Tibial nerve (tissue), 4 donors: ENCODE measurements at regions not wholly inside any gene's neighbourhood (a gene's known extent, or its start where the extent isn't known, plus 50 kb on each side); places are given as distances from the start of the nearest gene placed in this dataset.

Experiments
- DNase-seq, 2 donors: peaks; one replicate each; pipeline ENCODE4 v3.0.0-alpha.2; 2019; ENCODE audit warnings: low spot score in 2 of 2
- H3K27ac ChIP-seq, 4 donors: fragments of 200-600 bp; sonication (generic) in 3 of 4; one replicate each; pipeline ENCODE4 v1.5.1; 2017 to 2019; ENCODE audit warnings: mild to moderate bottlenecking in 1 of 4
- H3K27me3 ChIP-seq, 2 donors: fragments of 200-600 bp; sonication (generic) in 1 of 2; one replicate each; pipeline versions ENCODE4 v1.5.1 to v1.6.0; 2017 to 2019
- H3K36me3 ChIP-seq, 3 donors: fragments of 200-600 bp; sonication (generic); one replicate each; pipeline ENCODE4 v1.5.1; 2018 to 2019
- H3K4me1 ChIP-seq, 4 donors: fragments of 200-600 bp; sonication (generic) in 3 of 4; one replicate each; pipeline ENCODE4 v1.5.1; 2017 to 2019
- H3K4me3 ChIP-seq, 4 donors: fragments of 200-600 bp; sonication (generic) in 3 of 4; one replicate each; pipeline ENCODE4 v1.5.1; 2017 to 2019; ENCODE audit warnings: mild to moderate bottlenecking in 1 of 4, moderate library complexity in 1 of 4
- H3K9me3 ChIP-seq, 4 donors: fragments of 200-600 bp; sonication (generic) in 3 of 4; one replicate each; pipeline ENCODE4 v1.5.1; 2017 to 2019
- CTCF ChIP-seq, 5 experiments: fragments of 200-600 bp in 3 of 5; fragments of 450-650 bp in 2 of 5; sonication (generic) in 3 of 5; IDR thresholded peaks; one replicate each; pipeline ENCODE4 v1.5.1; 2016 to 2019; ENCODE audit warnings: antibody characterized with exemption in 5 of 5, mild to moderate bottlenecking in 3 of 5, moderate library complexity in 2 of 5
- EP300 ChIP-seq, 2 donors: sonication (generic); formaldehyde crosslinking; IDR thresholded peaks; one replicate each; pipeline ENCODE4 v1.6.1; 2017; ENCODE audit warnings: antibody characterized with exemption in 2 of 2, mild to moderate bottlenecking in 1 of 2
- POLR2A ChIP-seq, 2 donors: fragments of 450-650 bp; IDR thresholded peaks; one replicate each; pipeline ENCODE4 v1.6.1; 2017; ENCODE audit warnings: antibody characterized with exemption in 2 of 2, mild to moderate bottlenecking in 2 of 2, moderate library complexity in 2 of 2
- WGBS, 2 donors: methylation state at CpG; one replicate each; pipeline ENCODE4 v1.1.5; 2018; 5-methylcytosine and 5-hydroxymethylcytosine counted together

GRCh38 chr6:2536451-2536850 lies 214.3 kb downstream of the MYLK4 start:
- H3K27ac ChIP-seq, result no peak overlapping the region
- no peaks in the 10 kb centered on the region for H3K27me3 ChIP-seq
- H3K4me1 ChIP-seq, result no peaks in the 10 kb centered on the region
- no peaks in the 10 kb centered on the region for H3K36me3 ChIP-seq
- no peak overlapping the region for H3K4me3 ChIP-seq
- TF ChIP-seq CTCF (IDR thresholded peaks at IDR 0.05) (no peak), POLR2A (IDR thresholded peaks at IDR 0.05) (no peak), EP300 (IDR thresholded peaks at IDR 0.05) (no peak)
- DNase-seq, result no peak
- 67 to 86% methylated on average over 6 of the region's 6 CpGs for WGBS, 2 donors
- peaks cover 0 to 6% (median 0%) of the 10 kb centered on the region in 4 donors for H3K9me3 ChIP-seq

- Histone ChIP-seq H3K27me3 (no peaks in the 10 kb centered on the region), H3K36me3 (no peaks in the 10 kb centered on the region), H3K4me3 (no peak overlapping the region), H3K27ac (no peak overlapping the region), H3K9me3 (peaks cover 0 to 6% (median 0%) of the 10 kb centered on the region in 4 donors), H3K4me1 (no peaks in the 10 kb centered on the region)
- no peak for DNase-seq
- 82 to 91% methylated on average over 8 of the region's 8 CpGs for WGBS, 2 donors
- TF ChIP-seq EP300 (IDR thresholded peaks at IDR 0.05) (no peak), POLR2A (IDR thresholded peaks at IDR 0.05) (no peak), CTCF (IDR thresholded peaks at IDR 0.05) (no peak)
Measured at GRCh38 chr6:2535506-2535905, 215.2 kb downstream of the MYLK4 start.

GRCh38 chr6:2534406-2535042 lies 216.2 kb downstream of the MYLK4 start:
- 43 to 45% methylated on average over 5 of the region's 5 CpGs for WGBS, 2 donors
- Histone ChIP-seq H3K27ac (no peak overlapping the region), H3K27me3 (no peaks in the 10 kb centered on the region), H3K9me3 (peaks cover 0 to 6% (median 0%) of the 10 kb centered on the region in 4 donors), H3K36me3 (no peaks in the 10 kb centered on the region), H3K4me1 (no peaks in the 10 kb centered on the region), H3K4me3 (no peak overlapping the region)
- no peak for DNase-seq
- TF ChIP-seq POLR2A (IDR thresholded peaks at IDR 0.05), result no peak
- TF ChIP-seq CTCF (IDR thresholded peaks at IDR 0.05), result no peak
- no peak for TF ChIP-seq EP300 (IDR thresholded peaks at IDR 0.05)

GRCh38 chr6:2531426-2532215 lies 219.1 kb downstream of the MYLK4 start:
- TF ChIP-seq POLR2A (IDR thresholded peaks at IDR 0.05) (no peak), EP300 (IDR thresholded peaks at IDR 0.05) (no peak), CTCF (IDR thresholded peaks at IDR 0.05) (no peak)
- no peaks in the 10 kb centered on the region for H3K27me3 ChIP-seq
- H3K4me3 ChIP-seq, result no peak overlapping the region
- no peaks in the 10 kb centered on the region for H3K36me3 ChIP-seq
- no peaks in the 10 kb centered on the region for H3K4me1 ChIP-seq
- 76 to 82% methylated on average over 6 of the region's 6 CpGs for WGBS, 2 donors
- no peak for DNase-seq
- H3K27ac ChIP-seq, result no peak overlapping the region
- peaks cover 0 to 6% (median 0%) of the 10 kb centered on the region in 4 donors for H3K9me3 ChIP-seq

- Histone ChIP-seq H3K27me3 (no peaks in the 10 kb centered on the region), H3K27ac (no peak overlapping the region), H3K4me1 (no peaks in the 10 kb centered on the region), H3K9me3 (peaks cover 0 to 8% (median under 1%) of the 10 kb centered on the region in 4 donors), H3K4me3 (no peak overlapping the region), H3K36me3 (no peaks in the 10 kb centered on the region)
- DNase-seq, result no peak
- WGBS, 2 donors, result 65 to 66% methylated on average over 6 of the region's 7 CpGs
- no peak for TF ChIP-seq EP300 (IDR thresholded peaks at IDR 0.05)
- no peak for TF ChIP-seq CTCF (IDR thresholded peaks at IDR 0.05)
- no peak for TF ChIP-seq POLR2A (IDR thresholded peaks at IDR 0.05)
Measured at GRCh38 chr6:2529211-2529719, 221.5 kb downstream of the MYLK4 start.
